ENCODE measurements at regions not wholly inside any gene's neighbourhood (a gene's known extent, or its start where the extent isn't known, plus 50 kb on each side); places are given as distances from the start of the nearest gene placed in this dataset.

- no peak for DNase-seq
Measured at GRCh38 chrX:41973208-41973607, 49.9 kb upstream of the CASK start.
